ENCODE measurements at regions not wholly inside any gene's neighbourhood (a gene's known extent, or its start where the extent isn't known, plus 50 kb on each side); places are given as distances from the start of the nearest gene placed in this dataset.
"Not testable (repeated sequence)": the region's sequence is repeated elsewhere in the genome, so short reads cannot be mapped to it uniquely, and the experiment has no call there.

GRCh38 chr12:73841963-73842362 is 695.7 kb upstream of the ATXN7L3B start:
- TF ChIP-seq, protein P1, sequence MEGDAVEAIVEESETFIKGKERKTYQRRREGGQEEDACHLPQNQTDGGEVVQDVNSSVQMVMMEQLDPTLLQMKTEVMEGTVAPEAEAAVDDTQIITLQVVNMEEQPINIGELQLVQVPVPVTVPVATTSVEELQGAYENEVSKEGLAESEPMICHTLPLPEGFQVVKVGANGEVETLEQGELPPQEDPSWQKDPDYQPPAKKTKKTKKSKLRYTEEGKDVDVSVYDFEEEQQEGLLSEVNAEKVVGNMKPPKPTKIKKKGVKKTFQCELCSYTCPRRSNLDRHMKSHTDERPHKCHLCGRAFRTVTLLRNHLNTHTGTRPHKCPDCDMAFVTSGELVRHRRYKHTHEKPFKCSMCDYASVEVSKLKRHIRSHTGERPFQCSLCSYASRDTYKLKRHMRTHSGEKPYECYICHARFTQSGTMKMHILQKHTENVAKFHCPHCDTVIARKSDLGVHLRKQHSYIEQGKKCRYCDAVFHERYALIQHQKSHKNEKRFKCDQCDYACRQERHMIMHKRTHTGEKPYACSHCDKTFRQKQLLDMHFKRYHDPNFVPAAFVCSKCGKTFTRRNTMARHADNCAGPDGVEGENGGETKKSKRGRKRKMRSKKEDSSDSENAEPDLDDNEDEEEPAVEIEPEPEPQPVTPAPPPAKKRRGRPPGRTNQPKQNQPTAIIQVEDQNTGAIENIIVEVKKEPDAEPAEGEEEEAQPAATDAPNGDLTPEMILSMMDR (IDR thresholded peaks at IDR 0.05): no peak
- no peak for DNase-seq (ENCODE audit: low spot score in 2 of 2)
- no peak overlapping the region for H3K4me3 ChIP-seq (ENCODE audit: low read depth, poor library complexity, severe bottlenecking)
- 86 to 87% methylated on average over 2 of the region's 2 CpGs for WGBS, 2 donors
- intact Hi-C loops (cut with DNase I; ENCODE audit: low total_unique reads): no loop called here

GRCh38 chr12:73863546-73863945 is 674.1 kb upstream of the ATXN7L3B start:
- DNase-seq (ENCODE audit: low spot score in 2 of 2): no peak
- 37 to 44% methylated on average over 2 of the region's 2 CpGs for WGBS, 2 donors
- TF ChIP-seq, protein P1 (IDR thresholded peaks at IDR 0.05): no peak
- TF ChIP-seq POLR2A (IDR thresholded peaks at IDR 0.05): no peak
- intact Hi-C loops (cut with DNase I; ENCODE audit: low total_unique reads): no loop called here
- no peak overlapping the region for H3K4me3 ChIP-seq (ENCODE audit: low read depth, poor library complexity, severe bottlenecking)

DNA sequence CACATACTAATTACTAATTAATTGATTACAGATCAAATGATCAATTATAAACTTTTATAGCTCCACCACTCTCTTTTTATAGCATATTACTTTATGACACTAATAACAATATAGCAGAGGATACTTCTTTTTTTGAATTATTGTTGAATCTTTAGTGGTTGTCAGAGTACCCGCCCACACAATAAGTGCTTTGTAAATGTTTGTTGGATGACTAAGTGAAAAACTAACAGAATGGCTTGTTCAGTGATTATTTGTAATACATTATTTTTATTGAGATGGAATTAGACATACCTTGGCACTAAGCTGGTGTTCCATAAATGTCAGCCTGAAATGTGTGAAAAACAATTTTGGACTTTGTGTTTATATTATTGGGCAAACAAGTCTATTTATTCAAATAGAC is 670.5 kb upstream of the ATXN7L3B start:
- intact Hi-C loops (cut with DNase I; ENCODE audit: low total_unique reads): no loop called here
- TF ChIP-seq POLR2A (IDR thresholded peaks at IDR 0.05): no peak
- TF ChIP-seq, protein P1 (IDR thresholded peaks at IDR 0.05): no peak
- 88 to 94% methylated on average over 1 of the region's 1 CpG for WGBS, 2 donors
- DNase-seq (ENCODE audit: low spot score in 2 of 2): no peak
- H3K4me3 ChIP-seq (ENCODE audit: low read depth, poor library complexity, severe bottlenecking): no peak overlapping the region

- DNase-seq (ENCODE audit: low spot score in 2 of 2); H3K4me3 ChIP-seq (ENCODE audit: low read depth, poor library complexity, severe bottlenecking); intact Hi-C loops (cut with DNase I; ENCODE audit: low total_unique reads): not testable (repeated sequence)
- 89 to 92% methylated on average over 6 of the region's 6 CpGs for WGBS, 2 donors
Observed at GRCh38 chr12:73877291-73877690, 660.3 kb upstream of the ATXN7L3B start.

DNA sequence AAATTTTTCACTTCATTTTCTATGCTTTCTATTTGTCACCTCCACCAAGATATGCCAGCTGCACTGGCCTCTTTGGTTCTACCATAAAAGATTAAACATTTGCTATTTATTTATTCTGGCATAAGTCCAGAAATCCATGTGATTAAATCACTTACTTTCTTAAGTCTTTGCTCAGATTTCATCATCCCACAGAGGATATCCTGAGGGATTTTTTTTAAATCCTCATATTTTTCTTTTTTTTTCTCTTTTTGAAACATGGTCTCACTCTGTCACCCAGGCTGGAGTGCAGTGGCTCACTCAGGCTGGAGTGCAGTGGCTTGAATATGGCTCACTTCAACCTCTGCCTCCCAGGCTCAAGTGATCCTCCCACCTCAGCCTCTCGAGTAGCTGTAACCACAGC is 645.4 kb upstream of the ATXN7L3B start:
- intact Hi-C loops (cut with DNase I; ENCODE audit: low total_unique reads): no loop called here
- DNase-seq (ENCODE audit: low spot score in 2 of 2): no peak
- WGBS, 2 donors: 35 to 55% methylated on average over 1 of the region's 1 CpG
- H3K4me3 ChIP-seq (ENCODE audit: low read depth, poor library complexity, severe bottlenecking): no peak overlapping the region
- TF ChIP-seq POLR2A (IDR thresholded peaks at IDR 0.05): no peak
- TF ChIP-seq, protein P1 (IDR thresholded peaks at IDR 0.05): no peak

DNA sequence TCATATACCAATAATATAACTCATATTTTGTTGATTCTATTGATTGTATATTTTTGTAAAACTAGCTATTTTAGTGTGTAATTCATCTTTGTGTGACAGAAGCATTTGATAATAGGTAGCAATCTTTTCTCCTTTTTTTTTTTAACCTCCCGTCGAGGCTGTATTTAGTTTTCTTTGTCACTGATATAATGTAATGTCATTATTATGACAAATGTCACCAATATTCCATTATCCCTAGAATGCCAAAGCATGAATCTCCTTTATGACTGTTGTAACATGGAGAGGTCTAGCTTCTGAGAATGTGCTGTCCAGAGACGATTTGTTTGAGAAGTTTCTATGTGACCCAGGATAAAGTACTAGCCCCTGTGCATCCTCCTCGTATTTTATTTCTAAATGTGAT is 639.0 kb upstream of the ATXN7L3B start:
- no peak for TF ChIP-seq POLR2A (IDR thresholded peaks at IDR 0.05)
- TF ChIP-seq, protein P1 (IDR thresholded peaks at IDR 0.05): no peak
- DNase-seq (ENCODE audit: low spot score in 2 of 2): no peak
- intact Hi-C loops (cut with DNase I; ENCODE audit: low total_unique reads): no loop called here
- no peak overlapping the region for H3K4me3 ChIP-seq (ENCODE audit: low read depth, poor library complexity, severe bottlenecking)
- WGBS, 2 donors: 80 to 82% methylated on average over 4 of the region's 4 CpGs
